ENCODE measurements at regions not wholly inside any gene's neighbourhood (a gene's known extent, or its start where the extent isn't known, plus 50 kb on each side); places are given as distances from the start of the nearest gene placed in this dataset.

GRCh38 chr2:62561586-62561985 lies 55.6 kb upstream of the TMEM17 start:
- no peak for TF ChIP-seq CTCF (IDR thresholded peaks at IDR 0.05)
- no peak for TF ChIP-seq POLR2A (IDR thresholded peaks at IDR 0.05)
- TF ChIP-seq POLR2AphosphoS5 (IDR thresholded peaks at IDR 0.05; ENCODE audit: insufficient read depth in 1 of 2, low read depth in 1 of 2): no peak
